Suppressor macrophage treated with lipopolysaccharide for 1 hour (primary cell): ENCODE measurements at regions not wholly inside any gene's neighbourhood (a gene's known extent, or its start where the extent isn't known, plus 50 kb on each side); places are given as distances from the start of the nearest gene placed in this dataset.

Experiments
- DNase-seq, 3 donors: peaks; one replicate each; pipeline ENCODE4 v3.0.0-alpha.2; 2020 to 2022

DNA sequence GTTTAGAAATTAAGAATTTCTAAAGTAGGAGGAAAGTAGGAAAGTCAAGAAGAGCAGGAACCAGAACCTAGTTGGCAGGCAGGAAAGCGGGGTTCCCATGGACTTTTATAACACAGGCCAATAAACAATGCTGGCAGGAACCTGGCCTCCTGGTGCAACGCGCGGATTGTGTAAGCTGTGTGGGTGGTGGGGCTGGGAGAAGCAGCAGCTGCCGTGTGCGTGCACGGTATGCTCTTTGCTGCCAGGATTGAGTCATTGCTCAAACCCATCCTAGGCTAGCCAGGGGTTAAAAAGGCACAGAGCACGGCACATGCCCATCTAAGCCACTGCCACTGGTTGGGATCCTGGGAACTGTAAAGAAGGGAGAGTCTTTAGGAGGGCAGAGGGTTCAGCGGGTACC, 209.9 kb upstream of the RGMA start:
- peak; percentile 25 to 56 (median 45) for DNase-seq

DNA sequence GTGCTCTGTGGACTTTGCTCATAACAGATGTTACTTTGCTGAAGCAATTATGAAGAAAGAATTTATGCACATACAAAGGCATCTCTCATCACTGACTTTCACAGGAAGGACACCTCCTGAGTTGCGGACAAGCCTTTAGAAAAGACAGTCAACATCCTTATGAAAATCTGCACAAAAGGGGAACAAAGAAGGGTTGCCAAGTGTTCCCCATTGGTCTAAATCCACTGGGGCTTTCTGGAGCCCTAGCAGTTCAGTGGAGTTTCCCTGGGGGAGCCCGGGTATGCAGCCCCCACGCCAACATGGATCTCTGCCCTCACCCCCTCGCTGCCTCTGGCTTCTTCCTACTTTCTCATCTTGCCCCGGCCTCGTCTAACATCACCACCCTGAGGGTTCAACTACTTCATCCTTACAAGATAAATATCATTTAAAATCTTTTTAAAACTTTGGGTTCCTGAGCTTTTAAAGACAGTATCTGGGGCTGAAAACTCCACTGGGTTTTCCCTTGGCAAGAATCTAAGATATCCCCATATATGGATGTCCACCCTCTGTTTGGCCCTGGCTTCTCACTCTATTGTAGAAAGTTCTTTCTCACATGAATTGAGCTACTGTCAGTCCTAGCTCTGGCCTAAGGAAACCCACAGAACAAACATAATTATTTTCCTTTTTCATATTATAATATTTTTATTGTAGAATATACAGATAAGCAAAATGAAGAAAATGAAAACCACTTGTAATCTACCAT, 207.9 kb upstream of the RGMA start:
- DNase-seq = peak; percentile 38 to 69 (median 66)

DNA sequence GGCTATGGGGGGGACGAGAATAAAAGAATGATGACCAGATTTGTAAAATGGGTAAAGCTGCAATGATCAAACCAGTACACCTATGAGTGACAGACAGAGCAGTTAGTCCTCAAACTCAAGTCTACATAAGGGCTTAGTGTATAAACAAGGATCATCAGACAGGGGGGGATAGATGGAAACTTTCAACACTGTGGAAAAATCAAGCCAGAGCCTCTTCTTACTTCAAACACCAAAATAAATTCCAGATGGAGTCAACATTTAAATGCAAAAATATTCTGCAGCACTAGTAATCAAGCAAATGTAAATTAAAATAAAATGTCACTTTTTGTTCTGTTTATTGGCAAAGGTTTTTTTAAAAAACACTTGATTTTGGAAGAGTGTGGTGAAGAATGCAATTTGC, 205.9 kb upstream of the RGMA start:
- no peak for DNase-seq

DNA sequence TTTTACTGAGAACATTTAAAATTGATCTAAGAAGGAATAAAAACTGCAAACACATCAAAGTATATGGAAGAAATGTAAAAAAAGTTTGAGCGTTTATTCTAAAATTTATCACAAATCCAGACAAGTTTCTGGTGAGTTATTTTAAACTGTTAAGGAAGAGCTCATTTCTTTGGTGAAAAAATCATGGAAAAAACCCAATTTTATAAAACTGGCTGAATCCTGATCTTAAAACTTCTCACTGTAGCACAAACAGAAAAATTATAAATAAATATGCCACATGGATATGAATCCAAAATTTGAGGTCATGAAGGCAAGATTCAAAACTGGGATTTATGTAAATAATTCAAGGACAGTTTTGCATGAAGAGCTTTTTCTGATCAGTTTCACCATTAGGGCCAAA, 205.1 kb upstream of the RGMA start:
- no peak for DNase-seq

DNA sequence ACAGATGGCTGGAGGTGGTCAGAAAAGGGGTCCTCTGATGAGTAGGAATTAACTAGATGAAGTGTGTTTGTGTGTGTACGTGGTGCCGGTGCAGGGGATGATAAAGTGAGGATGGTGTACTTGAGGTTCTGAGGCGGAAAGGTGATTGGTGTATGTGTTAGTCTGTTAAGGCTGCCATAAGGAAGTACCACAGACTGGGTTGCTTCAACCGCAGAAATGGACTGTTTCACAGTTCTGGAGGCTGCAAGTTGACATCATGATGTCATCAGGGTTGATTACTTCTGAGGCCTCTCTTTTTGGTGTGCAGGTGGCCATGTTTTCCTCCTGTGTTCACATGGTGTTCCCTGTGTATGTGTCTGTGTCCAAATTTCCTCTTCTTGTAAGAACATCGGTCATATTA, 202.4 kb upstream of the RGMA start:
- DNase-seq = no peak

DNA sequence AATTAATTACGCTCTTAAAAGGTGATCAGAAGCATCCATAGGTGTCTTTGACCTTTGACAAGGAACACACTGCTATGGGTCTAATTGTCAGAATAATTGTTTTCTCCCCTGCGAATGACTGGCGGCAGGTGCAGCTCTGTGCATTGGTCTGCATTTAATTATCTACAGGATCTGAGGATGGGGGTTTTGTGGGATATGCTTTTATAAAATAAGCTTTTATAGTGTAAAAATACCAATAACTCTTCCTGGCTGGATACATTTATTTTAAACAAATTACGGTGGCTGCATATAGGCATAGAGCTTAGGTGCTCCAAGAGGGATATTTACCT, 201.6 kb upstream of the RGMA start:
- DNase-seq = no peak

DNA sequence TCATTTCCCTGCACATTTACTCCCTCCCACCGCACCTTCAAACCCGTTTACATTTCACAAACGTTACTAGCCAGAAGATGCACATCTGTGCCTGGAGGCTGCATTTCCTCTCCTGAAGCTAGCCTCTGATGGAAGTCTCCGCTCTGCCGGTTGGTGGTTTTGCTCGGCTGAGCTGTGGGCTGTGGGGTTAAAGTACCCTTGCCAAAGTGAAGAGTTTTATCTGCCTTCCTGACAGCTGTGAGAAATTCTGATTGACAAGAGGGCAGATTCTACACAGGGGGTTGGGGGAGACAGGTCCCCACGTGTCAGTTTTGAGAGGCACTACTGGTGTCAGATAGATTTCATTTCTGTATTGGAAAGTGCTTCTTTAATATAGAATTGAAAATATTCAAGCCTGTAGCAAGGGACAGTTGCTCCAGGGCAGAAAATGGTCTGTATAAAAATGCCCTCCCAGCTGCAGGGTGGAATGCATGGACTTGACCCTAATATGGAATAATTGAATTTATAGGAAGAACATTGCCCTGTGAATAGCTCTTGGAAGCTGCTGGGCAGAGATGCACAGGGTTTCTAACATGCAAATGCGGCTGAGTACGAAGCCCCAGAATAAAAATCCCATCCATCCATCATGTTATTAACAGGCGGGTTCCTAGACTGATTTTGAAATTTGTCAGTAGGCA, 201.1 kb upstream of the RGMA start:
- DNase-seq = no peak

DNA sequence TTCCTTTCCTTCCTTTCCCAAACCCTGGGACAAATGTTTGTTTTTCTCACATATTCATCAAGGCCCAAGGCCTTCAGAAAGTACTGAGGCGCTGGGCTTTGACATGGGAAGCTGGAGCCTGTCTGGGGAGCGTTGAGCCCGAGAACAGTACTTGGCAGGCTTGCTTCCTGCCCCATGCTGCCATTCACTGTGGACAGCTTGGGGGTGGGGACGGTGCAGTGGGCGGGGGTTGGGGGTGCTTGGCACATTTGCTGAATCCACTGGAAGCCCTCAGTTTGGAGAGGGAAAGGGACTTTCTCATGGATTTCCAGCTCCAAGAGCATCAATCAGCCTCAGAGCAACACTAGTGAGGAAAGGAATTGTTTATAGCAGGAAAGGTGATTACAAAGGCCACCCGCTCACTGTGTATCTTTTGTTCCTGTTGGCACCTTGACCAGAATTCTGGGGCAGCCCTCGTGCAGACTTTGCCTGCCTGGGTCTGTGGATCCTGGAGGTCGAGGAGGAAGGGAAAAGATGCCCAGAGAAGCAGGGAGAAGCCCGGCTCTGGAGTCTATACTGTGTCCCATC, 199.8 kb upstream of the RGMA start:
- no peak for DNase-seq

DNA sequence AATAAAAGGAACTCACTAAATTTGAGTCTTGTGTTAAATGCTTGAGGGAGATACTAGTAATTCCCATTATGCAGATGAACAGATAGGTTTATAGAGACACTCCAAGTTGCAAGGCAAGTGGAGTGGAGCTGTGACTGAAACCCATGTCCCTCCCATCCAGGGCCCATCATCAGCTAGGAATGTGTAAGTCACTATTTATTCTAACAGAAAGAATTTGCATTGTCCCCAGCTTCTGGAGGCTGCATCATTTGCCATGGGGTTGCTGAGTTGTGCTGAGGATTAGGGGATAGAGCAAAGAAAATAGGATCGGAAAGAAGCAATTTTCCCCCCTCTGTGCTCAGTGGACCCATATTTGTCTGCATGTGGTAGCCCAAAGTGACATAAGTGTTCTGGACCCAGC, 197.4 kb upstream of the RGMA start:
- DNase-seq = no peak

DNA sequence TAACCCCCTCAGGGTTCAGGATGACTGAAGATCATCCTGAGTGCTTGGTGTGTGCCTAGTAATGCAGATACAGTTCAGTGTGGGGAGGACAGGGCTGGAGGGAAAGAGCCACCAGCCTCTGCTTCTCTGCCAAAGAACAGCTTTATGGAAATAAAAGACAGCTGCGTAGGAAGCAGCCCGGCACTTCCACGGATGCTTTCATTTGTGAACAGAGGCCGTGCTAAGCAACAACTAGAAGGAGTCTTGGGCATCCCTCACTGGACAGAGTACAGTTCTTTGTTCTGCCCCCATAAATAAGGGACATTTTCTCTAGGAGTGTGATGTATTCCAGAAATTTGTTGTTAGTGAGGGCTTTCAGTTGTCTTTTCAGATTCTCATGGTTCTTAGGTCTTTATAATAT, 194.8 kb upstream of the RGMA start:
- no peak for DNase-seq

DNA sequence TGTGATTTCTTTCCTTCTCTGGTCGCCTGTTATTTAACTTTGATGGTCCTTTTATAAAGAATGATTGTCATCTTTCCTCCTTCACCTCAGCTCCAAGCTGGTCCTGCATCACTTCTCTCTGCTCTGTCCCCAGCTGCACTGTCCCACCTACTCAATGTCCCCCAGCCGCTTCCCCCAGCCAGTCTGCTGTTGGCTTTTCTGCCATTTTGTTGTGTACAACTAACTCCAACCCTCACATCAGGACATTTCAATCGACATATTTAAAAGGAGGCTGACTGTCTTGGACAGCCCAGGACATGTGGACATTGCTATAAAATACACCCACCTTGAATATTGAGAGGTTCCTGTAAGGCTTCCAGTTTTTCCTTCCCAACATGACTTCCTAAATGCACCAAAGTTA, 193.8 kb upstream of the RGMA start:
- no peak for DNase-seq

DNA sequence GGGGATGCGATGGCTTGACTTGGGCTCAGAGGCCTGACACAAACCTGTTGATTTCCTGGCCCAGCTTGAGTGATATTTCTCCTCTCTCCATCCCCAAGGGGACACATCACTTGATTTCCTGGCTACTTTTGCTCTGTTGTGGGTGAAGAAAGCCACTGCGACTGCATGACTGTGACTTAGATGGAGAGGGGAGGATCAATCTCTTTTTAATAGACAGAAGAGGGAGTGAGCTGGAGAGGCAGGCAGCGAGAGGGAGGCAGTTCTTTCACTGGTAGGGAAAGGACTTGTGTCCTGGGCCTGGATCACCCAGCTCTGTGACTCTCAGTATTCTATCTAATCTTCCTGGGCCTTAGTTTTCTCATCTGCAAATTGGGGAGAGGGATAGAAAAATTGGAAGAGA, 189.8 kb upstream of the RGMA start:
- DNase-seq = no peak

DNA sequence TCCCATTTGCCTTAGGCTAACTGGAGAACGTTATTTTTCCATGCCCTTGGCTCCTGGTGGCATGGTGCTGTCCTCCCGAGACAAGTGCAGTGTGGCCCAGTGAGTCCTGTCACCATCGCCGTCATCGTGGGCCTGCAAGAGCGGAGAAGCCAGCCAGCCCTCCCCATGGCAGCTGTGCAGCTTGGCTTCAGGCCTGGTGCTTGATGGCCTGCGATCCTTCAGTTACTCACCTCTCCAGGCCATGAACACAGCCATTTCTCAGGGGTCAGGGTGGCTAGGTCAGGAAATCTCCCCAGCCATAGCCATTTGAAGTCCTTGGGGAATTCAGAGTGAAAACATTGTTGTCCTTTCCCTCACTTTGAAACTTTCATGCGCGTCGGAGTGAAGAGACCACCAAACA, 189.0 kb upstream of the RGMA start:
- no peak for DNase-seq

DNA sequence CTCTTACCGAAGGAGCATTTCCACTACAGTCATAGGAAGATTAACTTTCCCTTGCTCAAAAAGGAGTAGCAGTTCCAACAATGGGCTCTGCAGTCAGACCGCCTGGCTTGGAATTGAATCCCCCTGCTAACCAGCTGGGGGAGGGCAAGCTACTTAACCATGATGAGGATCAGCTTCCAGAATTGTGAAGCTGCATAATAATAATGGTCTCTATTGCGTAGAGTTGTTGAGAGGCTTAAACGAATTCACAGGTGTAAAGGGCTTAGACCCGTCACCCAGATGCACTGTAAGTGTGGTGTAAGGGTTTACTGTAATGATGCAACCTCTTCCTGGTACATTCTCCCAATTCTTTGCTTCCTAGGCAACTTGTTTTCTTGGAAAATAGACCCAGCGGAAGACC, 185.2 kb upstream of the RGMA start:
- DNase-seq = no peak

DNA sequence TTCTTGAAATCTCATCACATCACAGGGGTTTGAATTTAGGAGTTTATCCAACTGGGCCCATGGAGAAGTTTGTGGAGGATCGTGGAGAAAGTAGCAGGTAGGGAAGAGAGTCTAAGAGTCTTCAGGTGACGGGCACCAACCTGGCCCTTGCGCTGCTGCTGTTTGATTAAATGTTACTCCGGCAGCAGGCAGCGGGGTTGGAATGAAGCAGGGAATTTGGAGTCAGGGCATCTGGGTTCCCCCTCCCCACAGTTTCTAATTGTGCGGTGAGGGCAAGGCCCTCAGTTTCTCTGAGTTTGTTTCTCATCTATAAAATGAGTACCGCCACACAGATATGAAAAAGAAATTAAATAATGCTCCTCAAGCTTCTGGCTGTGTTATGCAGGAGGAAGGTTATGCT, 182.9 kb upstream of the RGMA start:
- no peak for DNase-seq

DNA sequence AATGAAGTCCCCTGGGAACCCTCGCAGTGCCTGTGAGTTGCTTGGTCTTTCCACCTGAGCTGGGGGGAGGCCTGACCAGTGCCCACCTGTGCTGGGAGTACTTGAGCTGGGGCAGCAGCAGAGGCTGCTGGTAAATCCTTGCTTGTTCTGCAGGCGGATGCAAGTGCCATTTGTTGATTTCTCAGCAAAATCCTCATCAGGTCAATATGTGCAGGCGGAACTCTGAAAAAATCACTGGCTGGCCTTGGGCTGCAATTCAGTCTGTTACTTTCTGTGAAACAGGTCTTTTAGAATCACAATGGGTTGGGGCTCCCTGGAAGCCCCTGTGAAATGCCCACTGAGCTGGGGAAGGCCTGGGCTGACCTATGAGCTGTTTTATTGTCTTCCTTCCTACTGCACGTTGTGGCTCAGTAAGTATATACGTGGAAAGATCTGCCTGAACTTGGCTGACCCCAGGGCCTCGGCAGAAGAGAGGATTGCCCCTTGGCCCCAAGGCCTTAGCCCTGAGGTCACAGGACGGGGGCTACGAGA, 182.0 kb upstream of the RGMA start:
- DNase-seq = no peak

DNA sequence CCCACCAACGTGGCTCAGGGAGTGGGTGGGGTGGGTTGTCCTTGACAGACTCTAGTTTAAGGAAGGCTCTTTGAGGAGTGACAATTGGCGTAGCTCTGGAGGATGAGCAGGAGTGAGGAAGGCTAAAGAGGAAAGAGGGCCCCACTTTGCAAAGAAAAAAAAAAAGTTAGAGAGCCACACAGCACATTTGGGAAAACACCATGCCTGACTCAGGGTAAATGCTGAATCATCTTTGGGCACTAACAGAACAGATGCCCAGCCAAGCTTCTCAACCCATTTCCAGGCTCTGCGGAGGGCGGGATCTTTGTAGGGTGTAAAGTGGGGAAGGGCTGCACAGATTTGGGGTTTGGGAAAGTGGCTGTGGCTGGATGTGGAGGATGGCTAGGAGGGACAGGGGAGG, 179.1 kb upstream of the RGMA start:
- peak; percentile 42 to 57 (median 52) for DNase-seq

DNA sequence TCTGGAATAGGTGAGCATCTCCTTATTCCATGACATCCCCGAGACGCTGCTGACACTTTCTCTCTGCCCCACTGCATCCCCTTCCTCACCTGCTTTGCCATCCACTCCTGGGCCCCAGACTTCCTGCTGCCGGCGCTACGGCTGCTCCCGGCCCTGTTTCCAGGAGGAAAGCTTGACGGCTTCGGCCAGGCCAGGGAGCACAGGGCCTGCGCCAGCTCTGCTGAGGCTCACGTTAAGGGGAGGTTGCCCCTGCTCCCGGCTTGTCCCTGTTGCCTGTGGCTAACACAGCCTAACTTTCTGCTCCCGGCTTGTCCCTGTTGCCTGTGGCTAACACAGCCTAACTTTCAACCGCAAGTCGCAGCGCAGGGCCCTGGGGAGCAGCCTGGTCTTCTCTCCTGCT, 177.3 kb upstream of the RGMA start:
- no peak for DNase-seq

DNA sequence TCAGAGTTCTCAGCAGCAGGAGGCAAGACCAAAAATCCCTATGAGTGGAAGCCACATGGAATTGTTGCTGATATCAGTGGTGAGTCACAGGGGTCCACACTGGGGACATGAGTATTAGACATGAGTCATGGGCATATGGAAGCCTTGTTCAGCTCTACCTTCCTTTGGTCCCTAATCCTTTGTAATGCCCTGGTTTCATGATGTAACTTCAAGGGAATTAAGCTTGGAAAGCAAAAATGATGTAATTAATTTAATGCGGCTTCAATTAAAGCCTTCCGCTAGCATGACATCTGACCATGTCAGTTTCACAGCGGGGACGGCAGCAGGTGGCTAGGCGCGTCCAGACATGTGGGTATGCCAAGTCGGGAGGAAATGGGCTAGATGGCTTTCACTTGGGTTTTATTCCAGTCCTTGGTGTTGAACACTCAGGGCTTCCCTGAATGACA, 176.1 kb upstream of the RGMA start:
- peak; percentile 71 to 87 (median 77) for DNase-seq

DNA sequence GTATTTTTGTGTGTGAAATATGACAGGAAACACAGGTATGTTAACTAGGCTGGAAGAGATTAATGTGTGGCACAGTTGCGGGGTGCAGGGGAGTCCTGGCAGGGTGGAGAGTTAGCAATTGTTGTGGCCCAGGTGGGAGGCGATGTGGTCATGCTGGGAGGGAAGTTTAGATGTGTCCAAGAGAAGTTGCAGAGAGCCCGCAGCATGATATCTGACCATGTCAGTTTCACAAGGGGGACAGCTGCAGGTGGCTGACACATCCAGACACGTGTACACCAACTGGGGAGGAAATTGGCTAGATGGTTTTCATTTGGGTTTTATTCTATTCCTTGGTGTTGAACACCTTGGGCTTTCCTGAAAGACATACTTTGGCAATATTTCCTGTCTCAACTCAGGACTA, 172.8 kb upstream of the RGMA start:
- DNase-seq = no peak

DNA sequence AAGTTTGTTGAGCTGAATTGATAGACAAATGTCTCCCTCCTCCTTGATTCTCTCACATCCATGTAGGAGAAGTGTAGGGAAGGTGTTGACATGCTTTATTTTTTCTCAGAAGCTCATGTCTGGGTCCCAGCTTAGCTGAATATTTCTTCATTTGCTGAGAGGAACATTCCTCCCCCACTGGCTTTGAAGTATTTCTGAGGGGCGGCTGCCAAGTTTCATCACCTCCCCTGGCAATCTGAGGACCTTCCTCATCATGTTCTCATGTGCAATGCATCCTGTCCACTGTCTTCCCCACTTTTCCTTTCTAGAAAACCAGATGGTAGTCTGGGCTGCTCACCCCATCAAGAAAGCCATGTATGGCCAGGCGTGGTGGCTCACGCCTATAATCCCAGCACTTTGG, 168.9 kb upstream of the RGMA start:
- no peak for DNase-seq

DNA sequence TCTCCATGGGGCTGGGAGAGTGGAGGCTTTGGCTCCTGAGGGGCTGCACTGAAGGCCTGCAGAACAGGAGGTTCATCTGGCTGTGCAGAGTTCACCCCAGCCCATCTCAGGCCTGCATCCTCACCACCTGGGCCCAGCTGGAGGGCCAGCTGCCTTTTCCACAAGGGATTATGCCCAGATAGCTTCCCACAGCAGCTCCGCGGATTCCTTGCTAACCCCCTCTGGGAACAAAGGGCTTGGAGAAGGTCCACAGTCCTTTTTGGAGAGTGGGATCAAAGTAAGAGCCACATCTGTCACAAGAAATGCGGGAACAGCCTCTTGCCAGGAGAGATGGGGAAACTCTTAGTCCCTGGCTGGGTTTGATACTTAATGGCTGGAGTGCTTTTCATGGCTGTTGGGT, 164.7 kb upstream of the RGMA start:
- DNase-seq = no peak

DNA sequence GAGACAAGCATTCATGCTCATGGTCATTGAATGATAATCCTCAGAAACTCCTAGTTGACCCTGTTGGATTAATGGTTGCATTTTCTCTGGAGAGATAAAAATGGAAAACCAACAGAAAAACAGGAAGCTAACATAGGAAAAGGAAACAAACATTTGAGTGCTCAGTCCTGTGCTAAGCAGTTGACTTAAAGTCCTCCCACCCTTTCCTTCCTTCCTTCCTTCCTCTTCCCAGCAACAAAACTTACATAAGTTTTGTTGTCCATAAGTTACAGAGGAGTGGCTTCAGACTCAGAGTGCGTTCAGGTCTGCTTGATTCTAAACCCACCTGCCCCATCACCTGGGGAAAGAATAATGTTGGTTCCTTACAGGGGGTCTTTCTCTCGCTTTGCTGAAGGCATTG, 163.8 kb upstream of the RGMA start:
- peak in 2 of 3 donors; percentile 39 to 45 for DNase-seq

DNA sequence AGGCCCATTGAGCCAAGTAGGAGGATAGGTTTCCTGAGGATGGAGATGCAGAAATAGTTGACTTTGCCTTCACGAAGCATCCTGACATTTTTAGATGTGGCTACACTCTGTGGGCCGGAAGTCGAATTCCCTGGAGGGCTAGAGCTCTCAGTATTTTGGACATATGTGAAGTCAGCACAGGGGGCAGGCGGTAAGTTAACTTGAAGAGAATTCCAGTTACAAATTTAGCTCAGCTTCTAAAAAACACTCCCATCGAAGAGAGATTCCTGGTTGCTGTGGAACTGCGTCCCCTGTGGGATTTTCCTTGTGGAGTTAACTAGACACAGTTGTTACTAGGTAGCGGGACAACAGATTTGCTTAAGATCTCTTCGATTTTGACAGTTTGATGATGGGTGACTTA, 161.9 kb upstream of the RGMA start:
- DNase-seq = no peak
